EL (cell line): ENCODE measurements at regions not wholly inside any gene's neighbourhood (a gene's known extent, or its start where the extent isn't known, plus 50 kb on each side); places are given as distances from the start of the nearest gene placed in this dataset.

Experiments used
- DNase-seq: peaks from one replicate; pipeline ENCODE4 v3.0.0-alpha.2; 2016

DNA sequence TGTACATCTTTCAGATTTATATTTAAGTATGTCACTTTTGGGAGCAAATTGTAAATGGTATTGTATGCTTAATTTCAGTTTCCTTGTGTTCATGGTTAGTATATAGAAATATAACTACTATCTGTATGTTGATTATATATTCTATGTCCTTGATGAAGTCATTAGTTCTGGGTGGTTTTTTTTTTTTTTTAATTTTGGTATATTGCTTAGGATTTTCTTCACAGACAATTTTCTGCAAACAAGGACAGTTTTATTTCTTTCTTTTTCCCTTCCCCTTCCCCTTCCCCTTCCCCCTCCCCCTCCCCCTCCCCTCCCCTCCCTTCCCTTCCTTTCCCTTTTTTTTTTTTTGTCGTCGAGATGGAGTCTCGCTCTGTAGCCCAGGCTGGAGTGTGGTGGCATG, 430.0 kb downstream of the TYW1 start:
- no peak for DNase-seq

- no peak for DNase-seq
Measured at GRCh38 chr7:67429735-67430134, 433.1 kb downstream of the TYW1 start.

DNA sequence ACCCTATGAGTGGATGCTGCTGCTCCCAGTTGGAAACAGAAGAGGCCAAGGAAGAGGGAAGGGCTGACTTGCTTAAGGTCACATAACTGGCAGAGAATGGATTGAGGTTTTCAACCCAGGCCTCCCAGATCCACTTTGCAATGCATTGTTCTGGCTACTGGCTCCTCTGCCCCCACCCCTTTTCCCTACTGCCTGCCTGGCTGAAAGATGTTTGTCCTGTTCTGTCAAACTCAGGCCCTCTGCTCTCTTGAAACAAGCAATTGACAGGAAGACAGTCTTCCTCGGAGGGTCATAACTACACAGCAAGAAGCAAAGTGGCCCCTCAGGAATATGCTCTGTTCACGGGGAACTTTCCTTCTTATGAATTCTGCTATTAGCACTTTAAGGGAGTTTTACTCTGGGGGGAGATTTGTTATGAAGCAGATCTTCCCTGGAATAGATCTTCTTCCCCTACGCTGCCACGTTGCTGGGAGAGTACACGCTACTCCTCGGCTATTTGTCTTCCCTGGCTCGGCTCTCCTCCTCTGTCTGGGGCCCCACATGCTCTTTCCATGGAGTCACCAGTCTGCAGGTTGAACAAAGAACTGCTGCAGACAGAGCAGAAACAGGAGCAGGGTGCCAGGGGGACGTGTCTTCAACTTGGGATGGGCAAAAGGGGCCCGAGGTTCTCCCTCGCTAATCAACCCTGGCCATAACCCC, 436.1 kb downstream of the TYW1 start:
- DNase-seq: no peak

- DNase-seq: no peak
Measured at GRCh38 chr7:67435894-67436535, 439.4 kb downstream of the TYW1 start.

GRCh38 chr7:67438198-67438882, 441.7 kb downstream of the TYW1 start:
- DNase-seq: no peak

DNA sequence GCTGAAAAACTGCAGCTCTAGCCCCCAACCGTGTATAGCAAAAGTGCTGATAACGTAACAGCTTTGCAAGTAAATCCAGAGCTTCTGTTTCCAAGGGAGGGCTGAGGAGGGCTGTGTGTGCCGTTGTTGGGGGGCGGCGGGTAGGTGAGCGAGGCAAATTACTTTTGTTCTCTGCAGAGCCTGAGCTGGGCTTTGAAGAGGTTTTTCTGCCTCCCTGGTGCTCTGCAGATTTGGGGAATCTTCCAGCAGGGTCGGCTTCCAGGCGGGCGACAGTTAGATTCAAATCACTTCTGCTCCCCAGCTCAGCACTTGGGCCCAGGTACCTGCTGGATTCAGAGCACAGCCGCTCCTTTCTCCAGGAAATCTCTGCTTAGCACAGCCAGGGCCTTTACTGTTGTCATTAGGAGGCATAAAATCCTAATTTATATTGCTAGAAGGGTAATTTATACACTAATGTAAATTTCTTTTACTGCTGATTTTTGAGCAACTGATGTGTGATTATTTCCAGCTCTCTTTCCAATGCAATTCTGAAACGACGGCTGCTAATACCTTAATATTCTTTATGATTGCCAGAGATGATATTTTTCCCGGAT, 442.4 kb downstream of the TYW1 start:
- DNase-seq: no peak

DNA sequence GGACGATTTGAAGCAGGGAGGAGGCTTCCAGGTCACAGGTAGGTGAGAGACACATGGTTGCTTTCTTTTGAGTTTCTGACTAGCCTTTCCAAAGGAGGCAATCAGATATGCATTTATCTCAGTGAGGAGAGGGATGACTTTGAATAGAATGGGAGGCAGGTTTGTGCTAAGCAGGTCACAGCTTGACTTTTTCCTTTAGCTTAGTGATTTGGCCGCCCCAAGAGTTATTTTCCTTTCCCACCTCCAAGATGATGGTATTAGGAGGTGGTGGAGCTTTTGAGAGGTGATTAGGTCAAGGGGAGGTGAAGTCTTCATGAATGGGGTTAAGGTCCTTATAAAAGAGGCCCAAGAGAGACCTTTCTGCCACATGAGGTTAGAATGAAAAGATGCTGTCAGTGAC, 443.7 kb downstream of the TYW1 start:
- no peak for DNase-seq

DNA sequence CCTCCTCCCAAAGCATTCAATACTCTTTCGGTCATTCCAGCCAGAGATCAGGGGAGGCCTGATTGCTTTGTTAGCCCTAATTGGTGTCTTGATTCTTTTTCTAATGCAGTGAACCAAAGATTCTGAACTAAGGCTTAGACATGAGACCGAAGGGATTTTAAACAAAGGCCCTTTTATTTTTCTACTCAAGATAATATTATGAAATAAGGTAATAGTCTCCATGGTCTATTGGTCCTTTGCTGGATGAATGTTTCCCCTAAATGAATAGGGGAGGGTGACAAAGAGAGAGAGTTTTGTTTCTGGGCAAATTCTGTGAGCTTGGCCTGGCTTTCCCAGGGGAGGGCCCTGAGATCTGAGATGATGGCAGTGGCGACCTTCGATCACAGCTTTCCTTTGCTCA, 449.1 kb downstream of the TYW1 start:
- DNase-seq: no peak

- DNase-seq: no peak
Measured at GRCh38 chr7:67447297-67447696, 450.7 kb downstream of the TYW1 start.

- no peak for DNase-seq
Measured at GRCh38 chr7:67448271-67448670, 451.6 kb downstream of the TYW1 start.

- no peak for DNase-seq
Measured at GRCh38 chr7:67450171-67450570, 453.5 kb downstream of the TYW1 start.

DNA sequence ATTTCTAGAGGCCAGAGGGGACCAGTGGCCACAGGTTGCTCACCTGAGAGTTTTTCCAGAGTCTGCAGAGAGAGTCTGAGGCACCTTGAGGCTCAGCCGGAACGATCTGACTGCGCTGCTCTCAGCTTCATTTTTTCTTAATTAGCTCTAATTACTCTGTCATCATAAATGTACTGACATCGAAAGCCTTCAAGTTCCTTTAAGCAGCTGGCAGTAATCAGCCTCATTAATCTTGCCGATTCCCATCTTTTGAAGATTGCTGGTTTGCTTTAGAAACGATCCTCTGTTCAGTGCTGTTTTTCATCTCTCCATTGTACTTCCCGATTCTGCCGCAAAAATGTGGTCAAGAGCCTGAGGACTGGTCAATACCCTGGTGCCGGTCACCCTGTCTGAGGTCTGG, 454.7 kb downstream of the TYW1 start:
- DNase-seq: no peak

DNA sequence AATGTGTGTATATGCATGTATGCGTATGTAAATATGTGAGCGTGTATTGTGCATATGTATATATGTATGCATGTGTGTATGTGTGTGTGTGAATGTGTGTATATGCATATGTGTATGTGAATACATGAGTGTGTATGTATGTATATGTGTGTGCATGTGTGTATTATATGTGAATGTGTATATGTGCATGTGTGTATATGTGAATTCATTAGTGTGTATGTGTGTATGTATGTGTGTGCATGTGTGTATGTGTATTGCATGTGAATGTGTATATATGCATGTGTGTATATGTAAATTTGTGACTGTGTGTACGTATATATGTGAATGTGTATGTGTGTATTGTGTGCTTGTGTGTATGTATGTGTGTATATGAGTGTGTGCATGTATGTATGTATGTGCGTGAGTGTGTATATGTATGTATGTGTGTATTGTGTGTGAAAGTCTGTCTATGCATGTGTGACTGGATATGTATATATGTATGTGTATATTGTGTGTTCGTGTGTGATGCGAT, 455.9 kb downstream of the TYW1 start:
- no peak for DNase-seq

GRCh38 chr7:67453580-67454380, 457.1 kb downstream of the TYW1 start:
- DNase-seq: no peak

- no peak for DNase-seq
Measured at GRCh38 chr7:67455508-67455907, 458.9 kb downstream of the TYW1 start.

GRCh38 chr7:67462781-67463191, 466.2 kb downstream of the TYW1 start:
- no peak for DNase-seq

- DNase-seq: no peak
Measured at GRCh38 chr7:67463316-67463715, 466.7 kb downstream of the TYW1 start.

DNA sequence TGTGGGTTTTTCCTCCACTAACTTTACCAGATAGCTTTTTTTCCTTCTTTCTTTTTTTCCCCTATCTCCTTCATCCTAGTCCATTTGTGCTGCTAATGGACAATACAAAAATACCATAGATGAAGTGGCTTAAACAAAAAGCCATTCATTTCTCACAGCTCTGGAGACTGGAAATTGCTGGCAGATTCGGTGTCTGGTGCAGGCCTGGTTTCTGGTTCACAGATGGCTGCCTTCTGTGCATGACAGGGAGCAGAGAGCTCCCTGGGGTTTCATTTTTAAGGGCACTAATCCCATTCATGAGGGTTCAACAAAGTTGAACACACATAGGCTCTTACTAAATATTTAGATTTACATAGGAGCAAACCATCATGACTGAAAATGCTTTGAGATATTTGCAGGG, 467.4 kb downstream of the TYW1 start:
- DNase-seq: no peak

- DNase-seq: no peak
Measured at GRCh38 chr7:67466109-67466508, 469.5 kb downstream of the TYW1 start.

DNA sequence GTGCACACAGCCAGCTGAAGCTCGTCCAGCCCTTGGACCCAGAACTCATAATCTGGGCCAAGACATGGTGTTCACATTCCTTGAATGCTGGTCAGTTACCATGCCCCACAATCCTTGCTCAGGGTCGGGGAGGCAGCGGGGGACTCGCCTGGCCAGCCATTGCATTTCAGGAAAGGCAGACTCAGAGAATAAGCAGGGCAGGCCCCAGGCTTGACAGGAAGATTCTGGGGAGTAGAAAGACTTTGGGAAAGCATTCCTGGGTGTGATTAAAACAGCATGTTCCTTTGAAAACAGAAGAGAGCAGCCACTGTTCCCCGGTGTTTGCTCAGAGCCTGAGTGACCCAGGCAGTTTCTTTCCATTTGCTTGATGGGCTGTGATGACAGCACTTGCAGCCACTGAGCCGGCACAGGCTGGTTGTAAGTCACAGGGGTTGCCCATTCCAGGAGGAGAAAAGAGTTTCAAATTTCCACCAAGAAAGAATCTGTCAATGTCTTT, 473.7 kb downstream of the TYW1 start:
- no peak for DNase-seq

DNA sequence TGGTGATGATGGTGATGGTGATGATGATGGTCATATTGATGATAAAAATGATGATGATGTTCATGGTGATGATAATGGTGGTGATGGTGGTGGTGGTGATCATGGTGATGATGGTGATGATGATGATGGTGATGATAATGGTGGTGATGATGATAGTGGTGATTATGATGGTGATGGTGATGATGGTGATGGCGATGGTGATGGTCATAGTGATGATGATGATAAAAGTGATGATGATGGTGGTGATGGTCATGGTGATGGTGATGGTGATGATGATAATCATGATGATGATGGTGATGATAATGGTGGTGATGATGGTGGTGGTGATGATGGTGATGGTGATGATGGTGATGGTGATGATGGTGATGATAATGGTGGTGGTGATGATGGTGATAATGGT, 478.7 kb downstream of the TYW1 start:
- DNase-seq: no peak

GRCh38 chr7:67478066-67478465, 481.4 kb downstream of the TYW1 start:
- no peak for DNase-seq
